Mucosa of gallbladder (tissue), 1 donor: ENCODE measurements at regions not wholly inside any gene's neighbourhood (a gene's known extent, or its start where the extent isn't known, plus 50 kb on each side); places are given as distances from the start of the nearest gene placed in this dataset.
"Not testable (repeated sequence)": the region's sequence is repeated elsewhere in the genome, so short reads cannot be mapped to it uniquely, and the experiment has no call there.

Experiments used
- DNase-seq: peaks from one replicate; pipeline ENCODE4 v3.0.0-alpha.2; 2020; ENCODE audit warnings: low spot score
- donor health status: DM: no; HTN: no; CAD: no.

- no peak for DNase-seq
Observed at GRCh38 chr3:153973722-153974265, 147.4 kb upstream of the ARHGEF26 start.

GRCh38 chr3:153974614-153975013, 146.6 kb upstream of the ARHGEF26 start:
- DNase-seq, result no peak

GRCh38 chr3:153976891-153977554, 144.2 kb upstream of the ARHGEF26 start:
- DNase-seq, result peak; percentile 20

- no peak for DNase-seq
Observed at GRCh38 chr3:153978006-153978405, 143.2 kb upstream of the ARHGEF26 start.

GRCh38 chr3:153979418-153980251, 141.6 kb upstream of the ARHGEF26 start:
- no peak for DNase-seq

- peak; percentile 29 for DNase-seq
Observed at GRCh38 chr3:153980252-153980590, 141.0 kb upstream of the ARHGEF26 start.

- DNase-seq, result not testable (repeated sequence)
Observed at GRCh38 chr3:153997364-153997763, 123.8 kb upstream of the ARHGEF26 start.

GRCh38 chr3:154003649-154004048, 117.5 kb upstream of the ARHGEF26 start:
- no peak for DNase-seq

GRCh38 chr3:154011036-154011435, 110.2 kb upstream of the ARHGEF26 start:
- no peak for DNase-seq

- no peak for DNase-seq
Observed at GRCh38 chr3:154013736-154014135, 107.5 kb upstream of the ARHGEF26 start.

- DNase-seq, result no peak
Observed at GRCh38 chr3:154015307-154015706, 105.9 kb upstream of the ARHGEF26 start.

GRCh38 chr3:154018100-154018696, 103.0 kb upstream of the ARHGEF26 start:
- DNase-seq, result no peak

- DNase-seq, result no peak
Observed at GRCh38 chr3:154022606-154023005, 98.6 kb upstream of the ARHGEF26 start.

- no peak for DNase-seq
Observed at GRCh38 chr3:154023148-154023547, 98.0 kb upstream of the ARHGEF26 start.

- DNase-seq, result no peak
Observed at GRCh38 chr3:154025007-154025406, 96.2 kb upstream of the ARHGEF26 start.

- DNase-seq, result no peak
Observed at GRCh38 chr3:154029926-154030325, 91.3 kb upstream of the ARHGEF26 start.

GRCh38 chr3:154034797-154035330, 86.3 kb upstream of the ARHGEF26 start:
- no peak for DNase-seq

- DNase-seq, result no peak
Observed at GRCh38 chr3:154040283-154040682, 80.9 kb upstream of the ARHGEF26 start.

- DNase-seq, result no peak
Observed at GRCh38 chr3:154044671-154045070, 76.5 kb upstream of the ARHGEF26 start.

- no peak for DNase-seq
Observed at GRCh38 chr3:154050216-154050615, 71.0 kb upstream of the ARHGEF26 start.

GRCh38 chr3:154050766-154051165, 70.4 kb upstream of the ARHGEF26 start:
- DNase-seq, result no peak

- DNase-seq, result no peak
Observed at GRCh38 chr3:154059833-154060232, 61.4 kb upstream of the ARHGEF26 start.
